Keratinocyte (primary cell): ENCODE measurements at regions not wholly inside any gene's neighbourhood (a gene's known extent, or its start where the extent isn't known, plus 50 kb on each side); places are given as distances from the start of the nearest gene placed in this dataset.

Experiments used
- DNase-seq: peaks from one replicate; pipeline ENCODE4 v3.0.0-alpha.2; 2011; ENCODE audit warnings: low read depth, missing footprints, low spot score
- FAIRE-seq: peaks from 2 replicates; lab custom pipeline; 2011; peaks lifted over from hg19 to GRCh38; lab: Jason Lieb, UNC
- H2AFZ ChIP-seq: 2 replicates; pipeline ENCODE4 v1.6.0; 2012; ENCODE audit warnings: low read length, control low read depth, inconsistent platforms; ENCODE audit not compliant: control insufficient read depth
- H3K27ac ChIP-seq: 2 replicates; pipeline ENCODE4 v1.5.1; 2011; ENCODE audit warnings: low read length; ENCODE audit not compliant: control insufficient read depth, insufficient read depth
- H3K27me3 ChIP-seq: 3 replicates; pipeline ENCODE4 v1.6.0; 2011; ENCODE audit warnings: low read length; ENCODE audit not compliant: control insufficient read depth, insufficient read depth; ENCODE audit errors: extremely low read depth
- H3K36me3 ChIP-seq, 2 experiments: 2 replicates in 1 of 2; 3 replicates in 1 of 2; pipeline ENCODE4 v1.5.1; 2011; ENCODE audit warnings: low read length in 2 of 2, mild to moderate bottlenecking in 1 of 2; ENCODE audit not compliant: control insufficient read depth in 2 of 2, insufficient read depth in 2 of 2; ENCODE audit errors: extremely low read depth in 1 of 2
- H3K4me1 ChIP-seq: 3 replicates; pipeline ENCODE4 v1.5.1; 2011; ENCODE audit warnings: low read length; ENCODE audit not compliant: control insufficient read depth, insufficient read depth; ENCODE audit errors: extremely low read depth
- H3K4me2 ChIP-seq: 3 replicates; pipeline ENCODE4 v1.6.0; 2011; ENCODE audit warnings: low read depth, low read length; ENCODE audit not compliant: control insufficient read depth, insufficient read depth; ENCODE audit errors: extremely low read depth
- H3K4me3 ChIP-seq, 3 experiments: fragments of 200-600 bp in 1 of 3; sonication (generic) in 1 of 3; 2 replicates in 2 of 3; 3 replicates in 1 of 3; pipeline ENCODE4 v1.5.1; 2011 to 2016; ENCODE audit warnings: low read length in 3 of 3, mild to moderate bottlenecking in 3 of 3, control low read depth in 2 of 3, inconsistent platforms in 1 of 3, low read depth in 1 of 3, mixed read lengths in 1 of 3, mixed run types in 1 of 3, moderate library complexity in 1 of 3; ENCODE audit not compliant: control insufficient read depth in 2 of 3, insufficient read depth in 2 of 3; ENCODE audit errors: extremely low read depth in 1 of 3
- H3K79me2 ChIP-seq: 2 replicates; pipeline ENCODE4 v1.6.0; 2012; ENCODE audit warnings: low read length; ENCODE audit not compliant: control insufficient read depth, insufficient read depth
- H3K9ac ChIP-seq: 3 replicates; pipeline ENCODE4 v1.6.0; 2011; ENCODE audit warnings: low read length; ENCODE audit not compliant: control insufficient read depth, insufficient read depth; ENCODE audit errors: extremely low read depth
- H3K9me1 ChIP-seq: 3 replicates; pipeline ENCODE4 v1.6.0; 2011; ENCODE audit warnings: low read length; ENCODE audit not compliant: control insufficient read depth, insufficient read depth; ENCODE audit errors: extremely low read depth
- H3K9me3 ChIP-seq: 2 replicates; pipeline ENCODE4 v1.5.1; 2012; ENCODE audit warnings: low read depth, low read length; ENCODE audit not compliant: control insufficient read depth
- H4K20me1 ChIP-seq: 3 replicates; pipeline ENCODE4 v1.6.0; 2011; ENCODE audit warnings: low read length; ENCODE audit not compliant: control insufficient read depth, insufficient read depth; ENCODE audit errors: extremely low read depth
- EZH2 ChIP-seq: IDR thresholded peaks from one replicate; pipeline ENCODE4 v1.6.1; 2012; ENCODE audit warnings: inconsistent platforms, mild to moderate bottlenecking, low read length, moderate library complexity
- dilution Hi-C: fragments of 300-500 bp; cut with MboI; formaldehyde crosslinking; loops from one replicate; pipeline ENCODE4 v1.7.0; 2020; ENCODE audit warnings: low sequenced_read_pairs; ENCODE audit not compliant: extremely low pct_ligation_motif_present
- TF ChIP-seq, protein P1 (sequence below), 3 experiments: IDR thresholded peaks in 1 of 3; conservative IDR thresholded peaks in 1 of 3; optimal IDR thresholded peaks in 1 of 3; 2 replicates in 2 of 3; 3 replicates in 1 of 3; pipeline versions ENCODE3 to v1.5.1; 2011; ENCODE audit warnings: low read length in 3 of 3, mild to moderate bottlenecking in 3 of 3, moderate library complexity in 2 of 3, control low read depth in 1 of 3, inconsistent platforms in 1 of 3; ENCODE audit not compliant: insufficient read depth in 2 of 3; ENCODE audit errors: extremely low read depth in 1 of 3

DNA sequence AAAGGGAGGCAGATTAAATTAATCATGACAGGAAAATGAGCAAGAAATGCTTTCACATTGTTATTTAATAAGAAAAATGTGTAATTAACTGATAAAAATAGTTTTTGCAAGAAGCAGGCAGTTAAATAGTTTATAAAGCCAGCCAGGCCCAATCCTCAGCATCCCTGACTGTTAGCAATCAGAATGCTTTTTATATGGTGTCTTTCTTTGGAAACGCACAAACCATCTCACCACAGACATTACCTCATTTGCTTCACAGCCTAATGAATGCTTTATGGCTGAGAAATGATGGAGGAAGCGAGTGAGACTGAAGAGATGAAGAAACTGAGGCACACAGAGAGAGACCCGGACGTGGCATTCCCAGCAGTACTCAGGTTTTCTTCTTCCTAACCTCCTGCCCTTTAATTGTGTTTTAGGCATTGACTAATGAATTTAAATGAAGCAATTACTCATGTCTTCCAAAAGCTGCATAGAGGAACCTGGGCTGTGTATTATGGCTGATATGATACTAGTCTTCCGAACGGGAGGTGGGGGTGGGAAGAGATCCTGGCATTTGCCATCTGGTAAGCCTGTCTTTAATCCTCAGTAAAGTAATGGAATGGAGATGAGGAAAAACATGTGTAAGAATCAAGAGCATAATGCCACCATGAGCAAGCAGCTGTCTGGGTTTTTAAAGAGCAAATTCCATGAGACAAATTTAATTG is 116.1 kb upstream of the LMO4 start:
- no peaks in the 10 kb centered on the region for H4K20me1 ChIP-seq
- H3K4me3 ChIP-seq, result no peak overlapping the region
- FAIRE-seq (no peak), DNase-seq (no peak)
- dilution Hi-C loops, result no loop called here
- H3K4me2 ChIP-seq, result no peak overlapping the region
- no peak overlapping the region for H3K9ac ChIP-seq
- no peaks in the 10 kb centered on the region for H3K27me3 ChIP-seq
- H3K36me3 ChIP-seq, result no peaks in the 10 kb centered on the region
- no peak overlapping the region for H2AFZ ChIP-seq
- H3K9me3 ChIP-seq, result no peaks in the 10 kb centered on the region
- no peak overlapping the region for H3K27ac ChIP-seq
- no peaks in the 10 kb centered on the region for H3K9me1 ChIP-seq
- TF ChIP-seq, protein P1, sequence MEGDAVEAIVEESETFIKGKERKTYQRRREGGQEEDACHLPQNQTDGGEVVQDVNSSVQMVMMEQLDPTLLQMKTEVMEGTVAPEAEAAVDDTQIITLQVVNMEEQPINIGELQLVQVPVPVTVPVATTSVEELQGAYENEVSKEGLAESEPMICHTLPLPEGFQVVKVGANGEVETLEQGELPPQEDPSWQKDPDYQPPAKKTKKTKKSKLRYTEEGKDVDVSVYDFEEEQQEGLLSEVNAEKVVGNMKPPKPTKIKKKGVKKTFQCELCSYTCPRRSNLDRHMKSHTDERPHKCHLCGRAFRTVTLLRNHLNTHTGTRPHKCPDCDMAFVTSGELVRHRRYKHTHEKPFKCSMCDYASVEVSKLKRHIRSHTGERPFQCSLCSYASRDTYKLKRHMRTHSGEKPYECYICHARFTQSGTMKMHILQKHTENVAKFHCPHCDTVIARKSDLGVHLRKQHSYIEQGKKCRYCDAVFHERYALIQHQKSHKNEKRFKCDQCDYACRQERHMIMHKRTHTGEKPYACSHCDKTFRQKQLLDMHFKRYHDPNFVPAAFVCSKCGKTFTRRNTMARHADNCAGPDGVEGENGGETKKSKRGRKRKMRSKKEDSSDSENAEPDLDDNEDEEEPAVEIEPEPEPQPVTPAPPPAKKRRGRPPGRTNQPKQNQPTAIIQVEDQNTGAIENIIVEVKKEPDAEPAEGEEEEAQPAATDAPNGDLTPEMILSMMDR (optimal IDR thresholded peaks at IDR 0.05 in 1 of 3, IDR thresholded peaks at IDR 0.05 in 1 of 3, conservative IDR thresholded peaks at IDR 0.05 in 1 of 3; ENCODE audit: extremely low read depth in 1 of 3, insufficient read depth in 2 of 3, low read length in 3 of 3), result no peak
- no peak for TF ChIP-seq EZH2
- H3K4me1 ChIP-seq, result no peaks in the 10 kb centered on the region
- no peaks in the 10 kb centered on the region for H3K79me2 ChIP-seq

DNA sequence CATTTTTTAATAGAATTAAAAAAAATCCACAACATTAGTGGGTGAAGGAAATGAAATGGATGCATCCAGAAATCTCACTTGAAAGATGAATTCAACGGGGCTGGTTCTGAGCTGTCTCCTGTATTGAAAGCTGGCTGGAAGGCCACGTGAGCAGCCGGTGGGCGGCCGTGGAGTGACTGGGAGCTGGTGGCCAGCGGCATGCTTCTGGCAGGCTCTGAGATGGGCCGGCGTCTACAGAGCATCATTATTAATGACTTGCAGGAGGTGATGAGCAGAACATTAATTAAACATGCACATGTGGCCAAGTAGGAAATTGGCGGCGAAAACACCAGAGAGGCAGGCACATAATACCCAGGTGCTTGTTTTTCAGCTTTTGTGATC is 115.6 kb upstream of the LMO4 start:
- Histone ChIP-seq H3K4me1 (no peaks in the 10 kb centered on the region), H3K9me1 (no peaks in the 10 kb centered on the region), H3K27me3 (no peaks in the 10 kb centered on the region), H3K9me3 (no peaks in the 10 kb centered on the region), H2AFZ (no peak overlapping the region), H3K27ac (no peak overlapping the region), H4K20me1 (no peaks in the 10 kb centered on the region), H3K4me2 (no peak overlapping the region), H3K79me2 (no peaks in the 10 kb centered on the region), H3K4me3 (no peak overlapping the region), H3K36me3 (no peaks in the 10 kb centered on the region), H3K9ac (no peak overlapping the region)
- DNase-seq (no peak), FAIRE-seq (no peak)
- dilution Hi-C loops, result no loop called here
- TF ChIP-seq EZH2, result no peak
- TF ChIP-seq, protein P1 (optimal IDR thresholded peaks at IDR 0.05 in 1 of 3, IDR thresholded peaks at IDR 0.05 in 1 of 3, conservative IDR thresholded peaks at IDR 0.05 in 1 of 3; ENCODE audit: extremely low read depth in 1 of 3, insufficient read depth in 2 of 3, low read length in 3 of 3), result no peak
